ENCODE measurements at regions not wholly inside any gene's neighbourhood (a gene's known extent, or its start where the extent isn't known, plus 50 kb on each side); places are given as distances from the start of the nearest gene placed in this dataset.

- TF ChIP-seq CTCF (IDR thresholded peaks at IDR 0.05) (no peak), ZFX (IDR thresholded peaks at IDR 0.05; ENCODE audit: borderline replicate concordance) (no peak)
Measured at GRCh38 chr15:54840621-54841398, 355.9 kb downstream of the RSL24D1 start.
